Ectodermal cell (in vitro differentiated cells): ENCODE measurements at regions not wholly inside any gene's neighbourhood (a gene's known extent, or its start where the extent isn't known, plus 50 kb on each side); places are given as distances from the start of the nearest gene placed in this dataset.
"Not testable (repeated sequence)": the region's sequence is repeated elsewhere in the genome, so short reads cannot be mapped to it uniquely, and the experiment has no call there.

Experiments
- H3K27ac ChIP-seq: 2 replicates; pipeline ENCODE4 v1.7.0; 2013; ENCODE audit warnings: mild to moderate bottlenecking, low read depth, low read length; ENCODE audit not compliant: insufficient read depth, poor library complexity, severe bottlenecking
- H3K27me3 ChIP-seq: 2 replicates; pipeline ENCODE4 v1.7.0; 2013; ENCODE audit warnings: mild to moderate bottlenecking, low read length; ENCODE audit not compliant: insufficient read depth, control insufficient read depth, poor library complexity, severe bottlenecking
- H3K36me3 ChIP-seq: one replicate; pipeline ENCODE4 v1.7.0; 2013; ENCODE audit warnings: low read length; ENCODE audit not compliant: control insufficient read depth, insufficient read depth
- H3K4me1 ChIP-seq: one replicate; pipeline ENCODE4 v1.7.0; 2013; ENCODE audit warnings: low read length; ENCODE audit not compliant: control insufficient read depth, insufficient read depth
- H3K4me3 ChIP-seq: 2 replicates; pipeline ENCODE4 v1.7.0; 2013; ENCODE audit warnings: low read depth, low read length, control low read depth; ENCODE audit not compliant: insufficient read depth
- H3K9me3 ChIP-seq: 2 replicates; pipeline ENCODE4 v1.7.0; 2013; ENCODE audit warnings: mild to moderate bottlenecking, low read length, moderate library complexity; ENCODE audit not compliant: control insufficient read depth
- WGBS, 2 experiments: methylation state at CpG; one replicate each; pipeline ENCODE4 v1.1.7; 2013; ENCODE audit warnings: missing lambda C conversion rate in 2 of 2; 5-methylcytosine and 5-hydroxymethylcytosine counted together

GRCh38 chr4:126995235-126995634 lies 637.5 kb upstream of the INTU start:
- no peaks in the 10 kb centered on the region for H3K9me3 ChIP-seq
- no peaks in the 10 kb centered on the region for H3K4me1 ChIP-seq
- H3K27ac ChIP-seq, result no peak overlapping the region
- no peaks in the 10 kb centered on the region for H3K36me3 ChIP-seq
- no peaks in the 10 kb centered on the region for H3K27me3 ChIP-seq
- H3K4me3 ChIP-seq, result no peak overlapping the region

- no peaks in the 10 kb centered on the region for H3K27me3 ChIP-seq
- no peaks in the 10 kb centered on the region for H3K9me3 ChIP-seq
- no peaks in the 10 kb centered on the region for H3K36me3 ChIP-seq
- no peak overlapping the region for H3K4me3 ChIP-seq
- WGBS, 2 experiments, result 83 to 100% methylated on average over 1 of the region's 1 CpG
- peaks cover 9% of the 10 kb centered on the region for H3K4me1 ChIP-seq
- no peak overlapping the region for H3K27ac ChIP-seq
These were observed 632.6 kb upstream of the INTU start for GRCh38 chr4:127000110-127000509.

GRCh38 chr4:127000846-127001245 lies 631.9 kb upstream of the INTU start:
- Histone ChIP-seq H3K4me1 (peaks cover 9% of the 10 kb centered on the region), H3K27ac (no peak overlapping the region), H3K9me3 (no peaks in the 10 kb centered on the region), H3K36me3 (no peaks in the 10 kb centered on the region), H3K27me3 (no peaks in the 10 kb centered on the region), H3K4me3 (no peak overlapping the region)
- 100% methylated on average over 1 of the region's 2 CpGs for WGBS, 2 experiments

- Histone ChIP-seq H3K27ac (no peak overlapping the region), H3K4me1 (peaks cover 9% of the 10 kb centered on the region), H3K36me3 (no peaks in the 10 kb centered on the region), H3K27me3 (no peaks in the 10 kb centered on the region), H3K4me3 (no peak overlapping the region), H3K9me3 (no peaks in the 10 kb centered on the region)
- WGBS, 2 experiments, result 70 to 76% methylated on average over 2 of the region's 2 CpGs
These were observed 630.8 kb upstream of the INTU start for GRCh38 chr4:127001933-127002332.

GRCh38 chr4:127006446-127006877 lies 626.3 kb upstream of the INTU start:
- no peaks in the 10 kb centered on the region for H3K36me3 ChIP-seq
- no peak overlapping the region for H3K27ac ChIP-seq
- no peaks in the 10 kb centered on the region for H3K27me3 ChIP-seq
- H3K9me3 ChIP-seq, result no peaks in the 10 kb centered on the region
- no peak overlapping the region for H3K4me3 ChIP-seq
- peaks cover 9% of the 10 kb centered on the region for H3K4me1 ChIP-seq

- Histone ChIP-seq H3K4me1 (peaks cover 2% of the 10 kb centered on the region), H3K36me3 (no peaks in the 10 kb centered on the region), H3K9me3 (no peaks in the 10 kb centered on the region), H3K27me3 (no peaks in the 10 kb centered on the region), H3K4me3 (no peak overlapping the region), H3K27ac (no peak overlapping the region)
- WGBS, 2 experiments, result 93 to 94% methylated on average over 3 of the region's 3 CpGs
These were observed 625.5 kb upstream of the INTU start for GRCh38 chr4:127007305-127007704.

- no peaks in the 10 kb centered on the region for H3K9me3 ChIP-seq
- no peak overlapping the region for H3K27ac ChIP-seq
- H3K4me3 ChIP-seq, result no peak overlapping the region
- no peaks in the 10 kb centered on the region for H3K4me1 ChIP-seq
- H3K27me3 ChIP-seq, result no peaks in the 10 kb centered on the region
- no peaks in the 10 kb centered on the region for H3K36me3 ChIP-seq
These were observed 620.2 kb upstream of the INTU start for GRCh38 chr4:127012549-127012948.

- Histone ChIP-seq H3K36me3 (no peaks in the 10 kb centered on the region), H3K4me1 (no peaks in the 10 kb centered on the region), H3K4me3 (no peak overlapping the region), H3K9me3 (no peaks in the 10 kb centered on the region), H3K27me3 (no peaks in the 10 kb centered on the region), H3K27ac (no peak overlapping the region)
- WGBS, 2 experiments, result 32 to 35% methylated on average over 5 of the region's 5 CpGs
These were observed 617.1 kb upstream of the INTU start for GRCh38 chr4:127015667-127016117.

- H3K27me3 ChIP-seq, result no peaks in the 10 kb centered on the region
- H3K9me3 ChIP-seq, result no peaks in the 10 kb centered on the region
- no peak overlapping the region for H3K4me3 ChIP-seq
- H3K4me1 ChIP-seq, result no peaks in the 10 kb centered on the region
- WGBS, 2 experiments, result 96 to 99% methylated on average over 2 of the region's 2 CpGs
- no peak overlapping the region for H3K27ac ChIP-seq
- H3K36me3 ChIP-seq, result no peaks in the 10 kb centered on the region
These were observed 614.4 kb upstream of the INTU start for GRCh38 chr4:127018381-127018780.

GRCh38 chr4:127020831-127021230 lies 611.9 kb upstream of the INTU start:
- not testable (repeated sequence) for H3K27me3 ChIP-seq, H3K4me3 ChIP-seq, H3K27ac ChIP-seq, H3K9me3 ChIP-seq, H3K36me3 ChIP-seq, H3K4me1 ChIP-seq
- 100% methylated on average over 1 to 2 of the region's 15 CpGs for WGBS, 2 experiments

GRCh38 chr4:127036296-127036695 lies 596.5 kb upstream of the INTU start:
- WGBS, 2 experiments, result 61 to 69% methylated on average over 3 of the region's 3 CpGs
- Histone ChIP-seq H3K9me3 (no peaks in the 10 kb centered on the region), H3K4me1 (no peaks in the 10 kb centered on the region), H3K27ac (no peak overlapping the region), H3K4me3 (no peak overlapping the region), H3K27me3 (no peaks in the 10 kb centered on the region), H3K36me3 (no peaks in the 10 kb centered on the region)
